Vagina (tissue), 2 donors: ENCODE measurements at regions not wholly inside any gene's neighbourhood (a gene's known extent, or its start where the extent isn't known, plus 50 kb on each side); places are given as distances from the start of the nearest gene placed in this dataset.

Experiments
- DNase-seq, 2 donors: peaks; one replicate each; pipeline ENCODE4 v3.0.0-alpha.2; 2017; ENCODE audit errors: extremely low spot score in 2 of 2
- H3K27ac ChIP-seq: fragments of 200-600 bp; sonication (generic); one replicate; pipeline ENCODE4 v1.5.1; 2019
- H3K27me3 ChIP-seq: fragments of 200-600 bp; sonication (generic); one replicate; pipeline ENCODE4 v1.5.1; 2019
- H3K36me3 ChIP-seq, 2 donors: fragments of 200-600 bp; sonication (generic); one replicate each; pipeline ENCODE4 v1.5.1; 2017 to 2019
- H3K4me1 ChIP-seq: fragments of 200-600 bp; sonication (generic); one replicate; pipeline ENCODE4 v1.5.1; 2019
- H3K4me3 ChIP-seq, 2 donors: fragments of 200-600 bp; sonication (generic); 1 replicate in 1 of 2; 2 replicates in 1 of 2; pipeline ENCODE4 v1.5.1; 2016 to 2019
- H3K9me3 ChIP-seq: fragments of 200-600 bp; sonication (generic); one replicate; pipeline ENCODE4 v1.5.1; 2019
- CTCF ChIP-seq, 3 experiments: fragments of 450-650 bp in 2 of 3; fragments of 200-600 bp in 1 of 3; sonication (generic) in 1 of 3; IDR thresholded peaks; one replicate each; pipeline ENCODE4 v1.5.1; 2017 to 2019; ENCODE audit warnings: antibody characterized with exemption in 3 of 3, mild to moderate bottlenecking in 2 of 3, moderate library complexity in 2 of 3
- POLR2A ChIP-seq, 2 donors: fragments of 450-650 bp; IDR thresholded peaks; one replicate each; pipeline ENCODE4 v1.6.1; 2017; ENCODE audit warnings: antibody characterized with exemption in 2 of 2, mild to moderate bottlenecking in 2 of 2, moderate library complexity in 2 of 2
- POLR2AphosphoS5 ChIP-seq, 2 donors: sonication (generic); formaldehyde crosslinking; IDR thresholded peaks; one replicate each; pipeline ENCODE4 v1.9.0; 2017; ENCODE audit warnings: antibody characterized with exemption in 2 of 2, mild to moderate bottlenecking in 2 of 2, low read depth in 1 of 2; ENCODE audit not compliant: insufficient read depth in 1 of 2
- intact Hi-C: fragments of 100-400 bp; cut with DNase I; formaldehyde crosslinking; loops from one replicate; pipeline ENCODE4 v1.15.1; 2023

- Histone ChIP-seq H3K4me3 (no peak overlapping the region), H3K27me3 (no peaks in the 10 kb centered on the region), H3K27ac (no peak overlapping the region), H3K4me1 (no peaks in the 10 kb centered on the region), H3K36me3 (no peaks in the 10 kb centered on the region), H3K9me3 (no peaks in the 10 kb centered on the region)
- DNase-seq = no peak
- intact Hi-C loops = no loop called here
- TF ChIP-seq CTCF (IDR thresholded peaks at IDR 0.05) (no peak), POLR2AphosphoS5 (IDR thresholded peaks at IDR 0.05; ENCODE audit: insufficient read depth in 1 of 2, low read depth in 1 of 2) (no peak), POLR2A (IDR thresholded peaks at IDR 0.05) (no peak)
These were observed 198.9 kb downstream of the BMP4 start for GRCh38 chr14:53757732-53758131.

GRCh38 chr14:53751650-53752049 is 205.0 kb downstream of the BMP4 start:
- Histone ChIP-seq H3K4me1 (no peaks in the 10 kb centered on the region), H3K27me3 (no peaks in the 10 kb centered on the region), H3K9me3 (no peaks in the 10 kb centered on the region), H3K4me3 (no peak overlapping the region), H3K36me3 (no peaks in the 10 kb centered on the region), H3K27ac (no peak overlapping the region)
- no peak for DNase-seq
- intact Hi-C loops = no loop called here
- TF ChIP-seq POLR2A (IDR thresholded peaks at IDR 0.05) (no peak), POLR2AphosphoS5 (IDR thresholded peaks at IDR 0.05; ENCODE audit: insufficient read depth in 1 of 2, low read depth in 1 of 2) (no peak), CTCF (IDR thresholded peaks at IDR 0.05) (no peak)

GRCh38 chr14:53748691-53749090 is 207.9 kb downstream of the BMP4 start:
- no peak for TF ChIP-seq POLR2A (IDR thresholded peaks at IDR 0.05)
- TF ChIP-seq POLR2AphosphoS5 (IDR thresholded peaks at IDR 0.05; ENCODE audit: insufficient read depth in 1 of 2, low read depth in 1 of 2) = no peak
- no peak for TF ChIP-seq CTCF (IDR thresholded peaks at IDR 0.05)
- Histone ChIP-seq H3K36me3 (no peaks in the 10 kb centered on the region), H3K4me3 (no peak overlapping the region), H3K27ac (no peak overlapping the region), H3K4me1 (no peaks in the 10 kb centered on the region), H3K27me3 (no peaks in the 10 kb centered on the region), H3K9me3 (no peaks in the 10 kb centered on the region)
- intact Hi-C loops = no loop called here
- no peak for DNase-seq

GRCh38 chr14:53744857-53745256 is 211.8 kb downstream of the BMP4 start:
- Histone ChIP-seq H3K9me3 (no peaks in the 10 kb centered on the region), H3K4me3 (no peak overlapping the region), H3K4me1 (no peaks in the 10 kb centered on the region), H3K27ac (no peak overlapping the region), H3K36me3 (no peaks in the 10 kb centered on the region), H3K27me3 (no peaks in the 10 kb centered on the region)
- intact Hi-C loops = no loop called here
- DNase-seq = no peak
- TF ChIP-seq POLR2AphosphoS5 (IDR thresholded peaks at IDR 0.05; ENCODE audit: insufficient read depth in 1 of 2, low read depth in 1 of 2) = no peak
- no peak for TF ChIP-seq POLR2A (IDR thresholded peaks at IDR 0.05)
- TF ChIP-seq CTCF (IDR thresholded peaks at IDR 0.05) = no peak

- Histone ChIP-seq H3K9me3 (no peaks in the 10 kb centered on the region), H3K36me3 (no peaks in the 10 kb centered on the region), H3K27me3 (no peaks in the 10 kb centered on the region), H3K4me1 (no peaks in the 10 kb centered on the region), H3K27ac (no peak overlapping the region), H3K4me3 (no peak overlapping the region)
- intact Hi-C loops = no loop called here
- no peak for TF ChIP-seq CTCF (IDR thresholded peaks at IDR 0.05)
- no peak for TF ChIP-seq POLR2AphosphoS5 (IDR thresholded peaks at IDR 0.05; ENCODE audit: insufficient read depth in 1 of 2, low read depth in 1 of 2)
- no peak for TF ChIP-seq POLR2A (IDR thresholded peaks at IDR 0.05)
- DNase-seq = no peak
These were observed 213.3 kb downstream of the BMP4 start for GRCh38 chr14:53743371-53743770.
